ENCODE measurements at regions not wholly inside any gene's neighbourhood (a gene's known extent, or its start where the extent isn't known, plus 50 kb on each side); places are given as distances from the start of the nearest gene placed in this dataset.

- in situ Hi-C loops (cut with HindIII; ENCODE audit: low pct_unique_long_range_greater_than_20kb, low sequenced_read_pairs) = no loop called here
- DNase-seq (ENCODE audit: low read depth) = peak; percentile 74
Measured at GRCh38 chr4:171130256-171130801, 682.9 kb upstream of the GALNTL6 start.

- DNase-seq (ENCODE audit: low read depth) = no peak
- in situ Hi-C loops (cut with HindIII; ENCODE audit: low pct_unique_long_range_greater_than_20kb, low sequenced_read_pairs) = no loop called here
Measured at GRCh38 chr4:171118091-171118490, 695.1 kb upstream of the GALNTL6 start.

- DNase-seq (ENCODE audit: low read depth) = no peak
- in situ Hi-C loops (cut with HindIII; ENCODE audit: low pct_unique_long_range_greater_than_20kb, low sequenced_read_pairs) = no loop called here
Measured at GRCh38 chr4:171117457-171117856, 695.7 kb upstream of the GALNTL6 start.

DNA sequence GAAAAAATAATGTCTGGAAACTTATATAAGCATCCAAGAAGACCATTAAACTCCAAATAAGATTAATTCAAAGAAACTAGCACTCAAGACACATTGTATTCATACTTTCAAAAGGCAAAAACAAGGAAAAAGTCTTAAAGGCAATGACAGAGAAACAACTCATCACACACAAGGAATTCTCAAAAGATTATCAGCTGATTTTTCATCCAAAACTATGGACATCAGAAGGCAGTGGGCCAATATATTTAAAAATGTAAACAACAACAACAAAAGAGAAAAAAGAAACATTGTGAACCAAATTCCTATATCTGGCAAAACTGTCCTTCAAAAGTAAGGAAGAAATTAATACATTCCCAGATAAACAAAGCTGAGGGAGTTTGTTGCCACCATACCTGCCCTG, 711.4 kb upstream of the GALNTL6 start:
- in situ Hi-C loops (cut with HindIII; ENCODE audit: low pct_unique_long_range_greater_than_20kb, low sequenced_read_pairs) = no loop called here
- DNase-seq (ENCODE audit: low read depth) = no peak

GRCh38 chr4:171087089-171087488, 726.1 kb upstream of the GALNTL6 start:
- in situ Hi-C loops (cut with HindIII; ENCODE audit: low pct_unique_long_range_greater_than_20kb, low sequenced_read_pairs) = no loop called here
- DNase-seq (ENCODE audit: low read depth) = no peak

DNA sequence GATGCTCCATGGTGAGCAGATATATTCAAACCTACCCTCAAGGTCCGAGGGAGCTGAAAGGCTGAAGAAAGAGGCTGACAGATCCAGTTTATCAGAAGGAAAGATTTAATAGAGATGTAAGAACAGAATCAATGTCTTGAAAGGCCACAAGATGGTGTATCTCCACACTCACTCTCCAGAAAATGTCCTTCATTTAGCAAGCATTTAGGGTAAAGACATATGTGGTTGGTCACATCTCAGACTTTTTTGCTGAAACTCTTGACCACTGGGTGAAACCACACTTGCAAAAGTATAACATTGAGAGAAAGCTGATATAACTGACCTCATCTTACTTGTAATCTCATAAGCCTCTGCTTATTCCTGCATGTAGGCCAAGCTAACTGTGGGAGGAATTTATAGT, 745.8 kb upstream of the GALNTL6 start:
- peak; percentile 9 for DNase-seq (ENCODE audit: low read depth)
- in situ Hi-C loops (cut with HindIII; ENCODE audit: low pct_unique_long_range_greater_than_20kb, low sequenced_read_pairs) = no loop called here

DNA sequence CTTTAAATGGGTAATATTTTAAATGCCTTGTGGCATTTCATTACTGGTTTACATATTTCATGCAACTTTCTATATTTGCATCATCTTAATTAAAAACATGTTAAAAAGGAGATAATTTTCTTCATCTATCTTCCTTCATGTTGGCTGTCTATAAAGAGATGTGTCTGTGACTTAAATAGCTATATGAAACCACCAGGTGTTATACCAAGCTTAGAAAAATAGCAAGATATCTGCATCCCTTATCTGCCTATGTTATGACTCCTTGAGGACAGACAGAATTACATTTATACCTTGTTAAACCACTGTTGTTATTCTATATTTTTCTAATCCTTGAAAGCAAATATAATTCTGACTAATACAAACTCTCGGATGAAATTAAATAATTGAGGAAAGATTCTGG, 763.8 kb upstream of the GALNTL6 start:
- in situ Hi-C loops (cut with HindIII; ENCODE audit: low pct_unique_long_range_greater_than_20kb, low sequenced_read_pairs) = no loop called here
- DNase-seq (ENCODE audit: low read depth) = no peak

DNA sequence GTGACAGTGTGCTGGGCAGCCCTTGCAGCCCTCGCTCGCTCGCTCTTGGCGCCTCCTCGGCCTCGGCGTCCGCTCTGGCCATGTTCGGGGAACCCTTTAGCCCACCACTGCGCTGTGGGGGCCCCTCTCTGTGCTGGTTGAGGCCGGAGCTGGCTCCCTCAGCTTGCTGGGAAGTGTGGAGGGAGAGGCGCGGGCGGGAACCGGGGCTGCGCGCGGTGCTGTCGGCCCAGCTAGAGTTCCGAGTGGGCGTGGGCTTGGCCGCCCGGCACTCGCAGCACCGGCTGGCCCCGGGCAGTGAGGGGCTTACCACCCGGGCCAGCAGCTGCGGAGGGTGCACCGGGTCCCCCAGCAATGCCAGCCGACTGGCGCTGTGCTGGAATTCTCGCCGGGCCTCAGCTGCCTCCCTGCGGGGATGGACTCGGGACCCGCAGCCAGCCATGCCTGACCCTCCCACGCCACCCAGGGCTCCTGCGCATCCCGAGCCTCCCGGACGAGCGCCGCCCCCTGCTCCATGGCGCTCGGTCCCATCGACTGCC, 770.1 kb upstream of the GALNTL6 start:
- in situ Hi-C loops (cut with HindIII; ENCODE audit: low pct_unique_long_range_greater_than_20kb, low sequenced_read_pairs) = no loop called here
- DNase-seq (ENCODE audit: low read depth) = no peak

DNA sequence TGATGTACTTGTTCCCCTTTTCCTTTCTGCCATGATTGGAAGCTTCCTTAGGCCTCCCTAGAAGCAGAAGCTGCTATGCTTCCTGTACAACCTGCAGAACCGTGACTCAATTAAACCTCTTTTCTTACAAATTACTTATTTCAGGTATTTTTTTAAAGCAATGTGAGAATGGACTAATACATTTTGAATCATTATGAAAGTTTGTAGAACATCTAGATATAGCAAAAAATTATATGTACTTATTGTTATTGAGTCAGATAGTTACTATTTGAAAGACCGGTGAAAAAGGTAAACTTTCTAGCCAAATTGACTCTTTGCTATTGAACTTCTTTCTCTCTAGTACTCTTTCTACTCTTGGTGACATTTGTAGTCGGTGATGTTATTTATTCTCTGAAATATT, 777.3 kb upstream of the GALNTL6 start:
- no peak for DNase-seq (ENCODE audit: low read depth)
- in situ Hi-C loops (cut with HindIII; ENCODE audit: low pct_unique_long_range_greater_than_20kb, low sequenced_read_pairs) = no loop called here

DNA sequence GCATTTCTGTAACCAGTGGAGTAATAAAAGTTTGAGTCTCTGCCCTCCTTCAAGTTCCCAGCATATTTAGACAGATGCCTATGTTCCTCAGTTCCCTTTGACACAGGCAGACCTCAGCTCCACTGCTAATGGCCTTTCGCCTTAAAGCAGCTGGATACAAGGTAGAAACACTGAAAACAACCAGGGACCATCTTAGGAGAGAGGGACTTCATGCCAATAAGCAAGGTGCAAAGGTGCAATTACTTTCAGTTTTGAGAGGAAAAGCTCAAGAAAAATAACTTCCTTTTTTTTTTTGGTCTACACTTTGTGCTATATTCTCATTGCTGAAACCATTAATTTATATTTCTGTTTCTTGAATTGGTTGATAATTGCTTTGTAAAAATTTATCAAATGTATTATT, 781.9 kb upstream of the GALNTL6 start:
- in situ Hi-C loops (cut with HindIII; ENCODE audit: low pct_unique_long_range_greater_than_20kb, low sequenced_read_pairs) = no loop called here
- DNase-seq (ENCODE audit: low read depth) = no peak

GRCh38 chr4:171025776-171026175, 787.4 kb upstream of the GALNTL6 start:
- no peak for DNase-seq (ENCODE audit: low read depth)
- in situ Hi-C loops (cut with HindIII; ENCODE audit: low pct_unique_long_range_greater_than_20kb, low sequenced_read_pairs) = no loop called here

- no peak for DNase-seq (ENCODE audit: low read depth)
- in situ Hi-C loops (cut with HindIII; ENCODE audit: low pct_unique_long_range_greater_than_20kb, low sequenced_read_pairs) = no loop called here
Measured at GRCh38 chr4:171025343-171025742, 787.9 kb upstream of the GALNTL6 start.

GRCh38 chr4:171024720-171025303, 788.4 kb upstream of the GALNTL6 start:
- no peak for DNase-seq (ENCODE audit: low read depth)
- in situ Hi-C loops (cut with HindIII; ENCODE audit: low pct_unique_long_range_greater_than_20kb, low sequenced_read_pairs) = no loop called here

DNA sequence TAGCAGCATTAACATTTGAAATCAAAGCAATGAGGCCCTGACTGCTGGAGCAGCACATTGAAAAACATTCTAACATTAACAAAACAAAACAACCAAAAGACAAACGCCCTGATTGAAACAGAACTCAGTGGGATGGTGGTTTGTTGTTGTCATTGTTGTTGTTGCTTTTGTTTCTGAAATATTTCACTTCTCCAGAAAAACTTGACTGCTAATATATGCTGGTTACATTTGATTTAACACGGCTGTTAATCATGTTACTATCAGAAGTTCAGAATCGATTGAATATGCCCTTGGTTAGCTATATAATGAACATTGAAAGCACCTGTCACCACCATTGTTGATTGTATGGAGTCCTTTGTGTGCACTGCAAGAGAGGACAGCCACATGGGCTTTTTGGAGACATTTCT, 790.4 kb upstream of the GALNTL6 start:
- DNase-seq (ENCODE audit: low read depth) = no peak
- in situ Hi-C loops (cut with HindIII; ENCODE audit: low pct_unique_long_range_greater_than_20kb, low sequenced_read_pairs) = no loop called here

DNA sequence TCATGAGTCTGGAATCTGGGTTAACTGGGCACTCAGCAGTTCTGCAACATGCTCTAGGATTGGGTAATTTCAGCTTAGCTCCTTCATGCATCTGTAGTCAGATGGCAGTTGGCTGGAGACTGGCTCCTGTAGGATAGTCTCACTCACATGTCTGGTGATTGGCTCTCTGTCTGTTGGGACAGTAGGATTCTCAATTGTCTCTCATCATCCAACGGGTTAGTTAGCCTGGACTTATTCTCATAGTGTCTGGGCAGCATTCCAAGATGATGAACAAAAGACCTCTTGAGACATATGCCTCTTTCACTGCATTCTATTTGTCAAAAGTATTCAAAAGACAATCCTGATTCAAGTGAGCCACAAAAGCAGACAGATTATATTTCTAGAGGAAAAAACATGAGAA, 795.6 kb upstream of the GALNTL6 start:
- no peak for DNase-seq (ENCODE audit: low read depth)
- in situ Hi-C loops (cut with HindIII; ENCODE audit: low pct_unique_long_range_greater_than_20kb, low sequenced_read_pairs) = no loop called here

DNA sequence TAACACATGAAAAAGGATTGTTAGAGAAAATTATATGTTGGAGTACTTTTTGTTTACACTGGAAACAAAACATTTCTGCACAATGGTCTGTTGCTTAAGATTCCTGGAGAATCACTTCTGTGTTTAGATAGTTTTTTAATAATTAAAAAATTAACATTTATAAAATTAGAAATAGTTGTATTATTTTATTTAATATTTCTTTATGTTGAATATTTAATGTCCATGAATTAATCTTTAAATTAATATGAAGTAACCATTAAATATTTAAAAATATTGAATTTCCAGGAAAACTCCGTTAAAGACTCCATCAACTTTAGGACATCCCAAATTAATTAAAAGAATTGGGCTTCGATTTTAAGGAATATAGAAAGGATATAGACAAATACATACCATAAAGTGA, 797.1 kb upstream of the GALNTL6 start:
- in situ Hi-C loops (cut with HindIII; ENCODE audit: low pct_unique_long_range_greater_than_20kb, low sequenced_read_pairs) = no loop called here
- no peak for DNase-seq (ENCODE audit: low read depth)

DNA sequence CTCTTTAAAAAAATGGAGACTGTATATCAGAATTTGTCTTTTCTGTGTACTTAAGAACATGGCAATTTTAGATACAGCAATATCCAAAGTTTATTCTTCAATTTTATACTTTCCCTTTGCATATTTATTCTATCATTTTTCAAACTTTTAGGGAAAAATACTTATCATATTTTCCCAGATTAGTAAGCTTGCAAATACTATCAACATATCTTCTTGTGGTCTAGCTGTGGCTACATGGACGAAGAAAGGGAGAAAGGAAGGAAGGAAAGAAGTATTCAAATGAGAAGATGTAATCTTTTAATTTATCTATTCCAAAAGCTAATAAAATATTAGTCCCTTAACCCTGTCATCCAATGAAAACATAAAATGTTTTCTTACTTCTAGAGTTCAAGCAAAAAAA, 797.8 kb upstream of the GALNTL6 start:
- DNase-seq (ENCODE audit: low read depth) = no peak
- in situ Hi-C loops (cut with HindIII; ENCODE audit: low pct_unique_long_range_greater_than_20kb, low sequenced_read_pairs) = no loop called here

GRCh38 chr4:171007618-171008390, 805.4 kb upstream of the GALNTL6 start:
- no peak for DNase-seq (ENCODE audit: low read depth)
- in situ Hi-C loops (cut with HindIII; ENCODE audit: low pct_unique_long_range_greater_than_20kb, low sequenced_read_pairs) = no loop called here

- in situ Hi-C loops (cut with HindIII; ENCODE audit: low pct_unique_long_range_greater_than_20kb, low sequenced_read_pairs) = no loop called here
- no peak for DNase-seq (ENCODE audit: low read depth)
Measured at GRCh38 chr4:171002246-171002645, 811.0 kb upstream of the GALNTL6 start.

Data from Caki2 (cell line).